ENCODE measurements at regions not wholly inside any gene's neighbourhood (a gene's known extent, or its start where the extent isn't known, plus 50 kb on each side); places are given as distances from the start of the nearest gene placed in this dataset.

- H3K79me2 ChIP-seq (ENCODE audit: control insufficient read depth, insufficient read depth, low read length), result no peaks in the 10 kb centered on the region
- FAIRE-seq, result no peak
- H3K27me3 ChIP-seq (ENCODE audit: control insufficient read depth in 2 of 2, insufficient read depth in 2 of 2, low read length in 2 of 2), result no peaks in the 10 kb centered on the region
- no peaks in the 10 kb centered on the region for H3K9me1 ChIP-seq (replicated peaks; ENCODE audit: control insufficient read depth, extremely low read depth, insufficient read depth, low read length)
- POLR2A ChIA-PET, result no interaction called here
- intact Hi-C loops (cut with micrococcal nuclease) (no loop called here), dilution Hi-C loops (cut with MboI; ENCODE audit: extremely low pct_ligation_motif_present, low sequenced_read_pairs) (no loop called here)
- no peaks in the 10 kb centered on the region for H3K36me3 ChIP-seq (ENCODE audit: control insufficient read depth in 2 of 2, extremely low read depth in 1 of 2, insufficient read depth in 2 of 2, low read length in 2 of 2)
- DNase-seq (ENCODE audit: low read depth, low spot score), result no peak
- no peak overlapping the region for H3K4me3 ChIP-seq (replicated peaks in 1 of 3; ENCODE audit: insufficient read depth in 1 of 3, low read depth in 1 of 3, low read length in 3 of 3)
- no peaks in the 10 kb centered on the region for H4K20me1 ChIP-seq (replicated peaks; ENCODE audit: control insufficient read depth, extremely low read depth, insufficient read depth, low read length)
- H2AFZ ChIP-seq (ENCODE audit: low read depth, low read length), result no peak overlapping the region
- no TSS peak for BruUV-seq (replicated peaks)
- H3K4me2 ChIP-seq (ENCODE audit: insufficient read depth, low read length), result no peak overlapping the region
- no peaks in the 10 kb centered on the region for H3K4me1 ChIP-seq (ENCODE audit: control insufficient read depth, extremely low read depth, insufficient read depth, low read length)
- TF ChIP-seq POLR2AphosphoS5 (IDR thresholded peaks at IDR 0.05; ENCODE audit: insufficient read depth, low read depth, low read length) (no peak), FOS (IDR thresholded peaks at IDR 0.05; ENCODE audit: borderline replicate concordance, insufficient read depth, low read length) (no peak), POLR2A (IDR thresholded peaks at IDR 0.05; ENCODE audit: low read depth, low read length) (no peak), EZH2 (IDR thresholded peaks at IDR 0.05; ENCODE audit: borderline replicate concordance, low read depth, low read length, severe bottlenecking) (no peak), JUN (IDR thresholded peaks at IDR 0.05; ENCODE audit: borderline replicate concordance, insufficient read depth, insufficient read length, low read depth) (no peak), GATA2 (IDR thresholded peaks at IDR 0.05; ENCODE audit: insufficient read depth, insufficient read length, low read depth, low read length) (no peak), MYC (IDR thresholded peaks at IDR 0.05; ENCODE audit: low read depth, low read length) (no peak)
- TF ChIP-seq, protein P1, sequence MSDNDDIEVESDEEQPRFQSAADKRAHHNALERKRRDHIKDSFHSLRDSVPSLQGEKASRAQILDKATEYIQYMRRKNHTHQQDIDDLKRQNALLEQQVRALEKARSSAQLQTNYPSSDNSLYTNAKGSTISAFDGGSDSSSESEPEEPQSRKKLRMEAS (IDR thresholded peaks at IDR 0.05; ENCODE audit: insufficient read depth, insufficient read length), result no peak
- TF ChIP-seq, protein P2, sequence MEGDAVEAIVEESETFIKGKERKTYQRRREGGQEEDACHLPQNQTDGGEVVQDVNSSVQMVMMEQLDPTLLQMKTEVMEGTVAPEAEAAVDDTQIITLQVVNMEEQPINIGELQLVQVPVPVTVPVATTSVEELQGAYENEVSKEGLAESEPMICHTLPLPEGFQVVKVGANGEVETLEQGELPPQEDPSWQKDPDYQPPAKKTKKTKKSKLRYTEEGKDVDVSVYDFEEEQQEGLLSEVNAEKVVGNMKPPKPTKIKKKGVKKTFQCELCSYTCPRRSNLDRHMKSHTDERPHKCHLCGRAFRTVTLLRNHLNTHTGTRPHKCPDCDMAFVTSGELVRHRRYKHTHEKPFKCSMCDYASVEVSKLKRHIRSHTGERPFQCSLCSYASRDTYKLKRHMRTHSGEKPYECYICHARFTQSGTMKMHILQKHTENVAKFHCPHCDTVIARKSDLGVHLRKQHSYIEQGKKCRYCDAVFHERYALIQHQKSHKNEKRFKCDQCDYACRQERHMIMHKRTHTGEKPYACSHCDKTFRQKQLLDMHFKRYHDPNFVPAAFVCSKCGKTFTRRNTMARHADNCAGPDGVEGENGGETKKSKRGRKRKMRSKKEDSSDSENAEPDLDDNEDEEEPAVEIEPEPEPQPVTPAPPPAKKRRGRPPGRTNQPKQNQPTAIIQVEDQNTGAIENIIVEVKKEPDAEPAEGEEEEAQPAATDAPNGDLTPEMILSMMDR (IDR thresholded peaks at IDR 0.05; ENCODE audit: extremely low read depth in 1 of 2, insufficient read depth in 1 of 2, low read depth in 1 of 2, low read length in 2 of 2), result no peak
- CTCF ChIA-PET, result no interaction called here
- peaks cover 21% of the 10 kb centered on the region for H3K9me3 ChIP-seq (replicated peaks; ENCODE audit: control insufficient read depth, insufficient read depth, low read length)
- no peak overlapping the region for H3K9ac ChIP-seq (replicated peaks; ENCODE audit: extremely low read depth, insufficient read depth, low read length)
- H3K27ac ChIP-seq (ENCODE audit: insufficient read depth, low read depth, low read length), result no peak overlapping the region
Measured at GRCh38 chr20:29123861-29124260, 2133.6 kb upstream of the DEFB115 start.

Data from endothelial cell of umbilical vein (primary cell).